Ureter (tissue), 1 donor: ENCODE measurements at regions not wholly inside any gene's neighbourhood (a gene's known extent, or its start where the extent isn't known, plus 50 kb on each side); places are given as distances from the start of the nearest gene placed in this dataset.

Source experiments
- DNase-seq: peaks from one replicate; pipeline ENCODE4 v3.0.0-alpha.2; 2020; ENCODE audit warnings: low spot score
- donor health status: DM: yes; HTN: yes; CAD: no.

GRCh38 chr2:161103451-161103831 lies 56.8 kb upstream of the TANK start:
- no peak for DNase-seq

GRCh38 chr2:161104054-161104553 lies 56.1 kb upstream of the TANK start:
- DNase-seq, result no peak

- no peak for DNase-seq
Observed at GRCh38 chr2:161107265-161107664, 53.0 kb upstream of the TANK start.
